ENCODE measurements at regions not wholly inside any gene's neighbourhood (a gene's known extent, or its start where the extent isn't known, plus 50 kb on each side); places are given as distances from the start of the nearest gene placed in this dataset.

- TF ChIP-seq ZFX (IDR thresholded peaks at IDR 0.05): no peak
- no peak for TF ChIP-seq CTCF (conservative IDR thresholded peaks at IDR 0.05)
- H3K27ac ChIP-seq: no peak overlapping the region
Measured at GRCh38 chr2:63658176-63658968, 69.6 kb downstream of the MDH1 start.

- TF ChIP-seq CTCF (conservative IDR thresholded peaks at IDR 0.05) (no peak), ZFX (IDR thresholded peaks at IDR 0.05) (no peak)
- H3K27ac ChIP-seq: no peak overlapping the region
Measured at GRCh38 chr2:63660060-63660459, 71.3 kb downstream of the MDH1 start.

GRCh38 chr2:63661076-63661475 lies 72.3 kb downstream of the MDH1 start:
- no peak for TF ChIP-seq ZFX (IDR thresholded peaks at IDR 0.05)
- no peak for TF ChIP-seq CTCF (conservative IDR thresholded peaks at IDR 0.05)
- H3K27ac ChIP-seq: no peak overlapping the region

GRCh38 chr2:63662028-63662804 lies 73.5 kb downstream of the MDH1 start:
- H3K27ac ChIP-seq: no peak overlapping the region
- TF ChIP-seq CTCF (conservative IDR thresholded peaks at IDR 0.05) (no peak), ZFX (IDR thresholded peaks at IDR 0.05) (no peak)

- no peak overlapping the region for H3K27ac ChIP-seq
- TF ChIP-seq ZFX (IDR thresholded peaks at IDR 0.05) (no peak), CTCF (conservative IDR thresholded peaks at IDR 0.05) (no peak)
Measured at GRCh38 chr2:63663013-63663864, 74.5 kb downstream of the MDH1 start.

GRCh38 chr2:63665091-63665490 lies 76.3 kb downstream of the MDH1 start:
- TF ChIP-seq CTCF (conservative IDR thresholded peaks at IDR 0.05): no peak
- no peak for TF ChIP-seq ZFX (IDR thresholded peaks at IDR 0.05)
- no peak overlapping the region for H3K27ac ChIP-seq

Data from C4-2B (cell line).